HL-60 (cell line): ENCODE measurements at regions not wholly inside any gene's neighbourhood (a gene's known extent, or its start where the extent isn't known, plus 50 kb on each side); places are given as distances from the start of the nearest gene placed in this dataset.

ENCODE experiments used
- DNase-seq, 2 experiments: peaks; one replicate each; pipeline ENCODE4 v3.0.0-alpha.2; 2010 to 2020; ENCODE audit warnings: low read depth in 1 of 2, low spot score in 1 of 2
- H3K27ac ChIP-seq: fragments of 250-450 bp; sonication (Bioruptor Pico); replicated peaks from 2 replicates; pipeline ENCODE4 v1.5.1; 2020; ENCODE audit warnings: mild to moderate bottlenecking, moderate library complexity
- H3K27me3 ChIP-seq: fragments of 250-450 bp; sonication (Bioruptor Pico); 2 replicates; pipeline ENCODE4 v1.5.1; 2021; ENCODE audit warnings: mild to moderate bottlenecking, moderate library complexity; ENCODE audit not compliant: insufficient read depth, poor library complexity, severe bottlenecking
- H3K4me3 ChIP-seq: replicated peaks from 2 replicates; pipeline ENCODE4 v1.5.1; 2011; ENCODE audit warnings: mild to moderate bottlenecking, control low read depth, low read length; ENCODE audit not compliant: insufficient read depth
- GABPA ChIP-seq: IDR thresholded peaks from 2 replicates; pipeline ENCODE4 v1.6.1; 2012; ENCODE audit warnings: low read depth
- POLR2AphosphoS5 ChIP-seq: IDR thresholded peaks from 2 replicates; pipeline ENCODE4 v1.6.1; 2012; ENCODE audit warnings: low read depth
- SPI1 ChIP-seq: IDR thresholded peaks from 2 replicates; pipeline ENCODE4 v1.6.1; 2012; ENCODE audit warnings: low read depth, mild to moderate bottlenecking, borderline replicate concordance
- TF ChIP-seq, protein P1 (sequence below): IDR thresholded peaks from 2 replicates; pipeline ENCODE4 v1.6.1; 2012; ENCODE audit warnings: low read depth; ENCODE audit not compliant: insufficient replicate concordance
- TF ChIP-seq, protein P2 (sequence below): IDR thresholded peaks from one replicate; pipeline ENCODE4 v1.5.1; 2011; ENCODE audit warnings: low read length, control low read depth, inconsistent platforms; ENCODE audit not compliant: insufficient read depth

DNA sequence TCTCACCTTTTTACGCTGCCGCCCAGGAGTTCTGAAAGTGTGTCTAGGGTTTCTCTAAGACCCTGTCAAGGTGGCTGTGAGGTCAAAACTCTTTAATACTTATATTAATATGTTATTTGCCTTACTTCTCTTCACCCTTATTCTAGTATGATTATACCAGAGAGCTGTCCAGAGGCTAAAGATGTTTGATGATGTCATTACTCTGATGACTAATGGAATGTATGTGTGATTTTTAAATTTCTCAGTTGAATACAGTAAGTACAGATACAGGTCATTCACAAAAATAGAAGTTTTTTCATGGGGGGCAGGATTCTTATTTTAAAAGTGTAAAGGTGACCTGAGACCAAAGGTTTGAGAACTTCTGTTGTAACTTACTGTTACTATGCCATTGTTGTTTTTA lies 150.6 kb upstream of the FOXP2 start:
- Histone ChIP-seq H3K27me3 (no peaks in the 10 kb centered on the region), H3K4me3 (no peak overlapping the region), H3K27ac (no peak overlapping the region)
- TF ChIP-seq, protein P1, sequence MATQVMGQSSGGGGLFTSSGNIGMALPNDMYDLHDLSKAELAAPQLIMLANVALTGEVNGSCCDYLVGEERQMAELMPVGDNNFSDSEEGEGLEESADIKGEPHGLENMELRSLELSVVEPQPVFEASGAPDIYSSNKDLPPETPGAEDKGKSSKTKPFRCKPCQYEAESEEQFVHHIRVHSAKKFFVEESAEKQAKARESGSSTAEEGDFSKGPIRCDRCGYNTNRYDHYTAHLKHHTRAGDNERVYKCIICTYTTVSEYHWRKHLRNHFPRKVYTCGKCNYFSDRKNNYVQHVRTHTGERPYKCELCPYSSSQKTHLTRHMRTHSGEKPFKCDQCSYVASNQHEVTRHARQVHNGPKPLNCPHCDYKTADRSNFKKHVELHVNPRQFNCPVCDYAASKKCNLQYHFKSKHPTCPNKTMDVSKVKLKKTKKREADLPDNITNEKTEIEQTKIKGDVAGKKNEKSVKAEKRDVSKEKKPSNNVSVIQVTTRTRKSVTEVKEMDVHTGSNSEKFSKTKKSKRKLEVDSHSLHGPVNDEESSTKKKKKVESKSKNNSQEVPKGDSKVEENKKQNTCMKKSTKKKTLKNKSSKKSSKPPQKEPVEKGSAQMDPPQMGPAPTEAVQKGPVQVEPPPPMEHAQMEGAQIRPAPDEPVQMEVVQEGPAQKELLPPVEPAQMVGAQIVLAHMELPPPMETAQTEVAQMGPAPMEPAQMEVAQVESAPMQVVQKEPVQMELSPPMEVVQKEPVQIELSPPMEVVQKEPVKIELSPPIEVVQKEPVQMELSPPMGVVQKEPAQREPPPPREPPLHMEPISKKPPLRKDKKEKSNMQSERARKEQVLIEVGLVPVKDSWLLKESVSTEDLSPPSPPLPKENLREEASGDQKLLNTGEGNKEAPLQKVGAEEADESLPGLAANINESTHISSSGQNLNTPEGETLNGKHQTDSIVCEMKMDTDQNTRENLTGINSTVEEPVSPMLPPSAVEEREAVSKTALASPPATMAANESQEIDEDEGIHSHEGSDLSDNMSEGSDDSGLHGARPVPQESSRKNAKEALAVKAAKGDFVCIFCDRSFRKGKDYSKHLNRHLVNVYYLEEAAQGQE: no peak
- TF ChIP-seq, protein P2, sequence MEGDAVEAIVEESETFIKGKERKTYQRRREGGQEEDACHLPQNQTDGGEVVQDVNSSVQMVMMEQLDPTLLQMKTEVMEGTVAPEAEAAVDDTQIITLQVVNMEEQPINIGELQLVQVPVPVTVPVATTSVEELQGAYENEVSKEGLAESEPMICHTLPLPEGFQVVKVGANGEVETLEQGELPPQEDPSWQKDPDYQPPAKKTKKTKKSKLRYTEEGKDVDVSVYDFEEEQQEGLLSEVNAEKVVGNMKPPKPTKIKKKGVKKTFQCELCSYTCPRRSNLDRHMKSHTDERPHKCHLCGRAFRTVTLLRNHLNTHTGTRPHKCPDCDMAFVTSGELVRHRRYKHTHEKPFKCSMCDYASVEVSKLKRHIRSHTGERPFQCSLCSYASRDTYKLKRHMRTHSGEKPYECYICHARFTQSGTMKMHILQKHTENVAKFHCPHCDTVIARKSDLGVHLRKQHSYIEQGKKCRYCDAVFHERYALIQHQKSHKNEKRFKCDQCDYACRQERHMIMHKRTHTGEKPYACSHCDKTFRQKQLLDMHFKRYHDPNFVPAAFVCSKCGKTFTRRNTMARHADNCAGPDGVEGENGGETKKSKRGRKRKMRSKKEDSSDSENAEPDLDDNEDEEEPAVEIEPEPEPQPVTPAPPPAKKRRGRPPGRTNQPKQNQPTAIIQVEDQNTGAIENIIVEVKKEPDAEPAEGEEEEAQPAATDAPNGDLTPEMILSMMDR: no peak
- TF ChIP-seq SPI1: no peak
- no peak for DNase-seq

DNA sequence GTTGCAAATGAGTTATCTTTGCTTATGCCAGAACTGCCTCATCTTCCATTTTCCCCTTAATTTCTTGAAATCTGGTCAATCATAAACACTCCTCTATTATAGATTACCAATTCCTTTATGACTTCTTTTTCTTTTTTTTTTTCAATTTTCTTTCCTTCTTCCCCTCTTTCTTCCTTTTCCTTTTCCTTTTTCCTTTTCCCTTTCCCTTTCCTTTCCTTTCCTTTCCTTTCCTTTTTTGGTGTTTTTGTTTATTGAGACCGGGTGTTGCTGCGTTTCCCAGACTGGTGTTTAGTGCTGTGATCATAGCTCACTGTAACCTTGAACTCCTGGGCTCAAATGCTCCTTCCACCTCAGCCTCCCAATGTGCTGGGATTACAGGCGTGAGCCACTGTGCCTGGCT lies 151.4 kb upstream of the FOXP2 start:
- no peak overlapping the region for H3K4me3 ChIP-seq
- TF ChIP-seq GABPA (no peak), POLR2AphosphoS5 (no peak), SPI1 (no peak)
- TF ChIP-seq, protein P1: no peak
- TF ChIP-seq, protein P2: no peak
- no peaks in the 10 kb centered on the region for H3K27me3 ChIP-seq
- no peak for DNase-seq
- H3K27ac ChIP-seq: no peak overlapping the region

DNA sequence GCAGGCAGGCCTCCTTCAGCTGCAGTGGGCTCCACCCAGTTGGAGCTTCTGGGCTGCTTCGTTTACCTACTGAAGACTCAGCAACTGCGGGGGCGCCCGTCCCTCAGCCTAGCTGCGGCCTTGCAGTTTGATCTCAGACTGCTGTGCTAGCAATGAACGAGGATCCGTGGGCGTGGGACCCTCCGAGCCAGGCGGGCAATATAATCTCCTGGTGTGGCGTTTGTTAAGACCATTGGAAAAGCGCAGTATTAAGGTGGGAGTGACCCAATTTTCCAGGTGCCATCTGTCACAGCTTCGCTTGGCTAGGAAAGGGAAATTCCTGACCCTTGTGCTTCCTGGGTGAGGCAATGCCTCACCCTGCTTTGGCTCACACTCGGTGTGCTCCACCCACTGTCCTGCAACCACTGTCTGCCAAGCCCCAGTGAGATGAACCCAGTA lies 159.2 kb upstream of the FOXP2 start:
- no peak overlapping the region for H3K4me3 ChIP-seq
- DNase-seq: no peak
- H3K27ac ChIP-seq: no peak overlapping the region
- no peaks in the 10 kb centered on the region for H3K27me3 ChIP-seq
- no peak for TF ChIP-seq POLR2AphosphoS5
- TF ChIP-seq, protein P1: no peak
- TF ChIP-seq, protein P2: no peak
